Activated effector memory CD4-positive, alpha-beta T cell treated with Interleukin-2 at 50 U/mL for 16 hours (primary cell): ENCODE measurements at regions not wholly inside any gene's neighbourhood (a gene's known extent, or its start where the extent isn't known, plus 50 kb on each side); places are given as distances from the start of the nearest gene placed in this dataset.
"Not testable (repeated sequence)": the region's sequence is repeated elsewhere in the genome, so short reads cannot be mapped to it uniquely, and the experiment has no call there.

Experiments
- DNase-seq: peaks from one replicate; pipeline ENCODE4 v3.0.0-alpha.2; 2020

DNA sequence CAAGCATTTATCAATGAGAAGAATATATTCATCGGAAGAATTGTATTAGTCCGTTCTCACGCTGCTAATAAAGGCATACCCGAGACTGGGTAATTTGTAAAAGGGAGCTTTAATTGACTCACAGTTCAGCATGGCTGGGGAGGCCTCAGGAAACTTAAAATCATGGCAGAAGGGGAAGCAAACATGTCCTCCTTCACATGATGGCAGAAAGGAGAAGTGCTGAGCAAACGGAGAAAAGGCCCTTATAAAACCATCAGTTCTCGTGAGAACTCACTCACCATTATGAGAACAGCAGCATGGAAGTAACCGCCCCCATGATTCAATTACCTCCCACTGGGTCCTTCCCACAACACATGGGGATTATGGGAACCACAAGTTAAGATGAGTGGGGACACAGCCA lies 1688.2 kb downstream of the SPATA31A7 start:
- DNase-seq: not testable (repeated sequence)

DNA sequence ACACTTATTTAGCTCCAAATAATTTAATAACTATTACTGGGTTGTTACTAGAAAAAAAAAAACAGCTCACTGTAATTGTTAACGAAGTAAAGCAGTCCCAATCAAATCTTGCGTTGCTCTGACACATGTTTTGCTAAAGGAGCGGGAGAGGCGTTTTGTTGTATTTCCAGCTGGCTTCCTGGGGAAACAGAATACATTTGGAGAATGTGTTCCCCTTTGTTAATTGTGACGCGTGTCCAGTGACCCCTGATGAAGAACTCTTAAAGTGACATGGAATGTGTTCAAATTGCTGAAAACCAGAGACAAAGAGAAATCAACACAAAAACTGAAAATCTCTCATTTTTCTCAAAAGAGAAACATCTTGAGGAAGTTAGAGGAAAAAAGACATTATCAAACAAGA lies 1690.6 kb downstream of the SPATA31A7 start:
- DNase-seq: not testable (repeated sequence)

DNA sequence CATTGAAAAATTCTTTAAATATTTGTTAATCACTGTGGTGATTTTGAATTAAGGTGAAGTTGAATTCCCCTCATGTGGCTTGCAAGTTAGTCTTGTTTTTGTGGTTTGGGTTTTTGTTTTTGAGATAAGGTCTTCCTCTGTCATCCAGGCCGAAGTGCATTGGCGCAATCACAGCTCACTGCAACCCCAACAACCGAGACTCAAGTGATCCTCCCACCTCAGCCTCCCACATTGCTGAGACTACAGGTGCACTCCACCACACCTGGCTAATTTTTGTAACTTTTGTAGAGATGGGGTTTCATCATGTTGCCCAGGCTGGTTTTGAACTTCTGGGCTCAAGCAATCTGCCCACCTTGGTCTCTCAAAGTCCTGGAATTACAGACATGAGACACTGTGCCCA lies 1691.1 kb downstream of the SPATA31A7 start:
- DNase-seq: not testable (repeated sequence)

DNA sequence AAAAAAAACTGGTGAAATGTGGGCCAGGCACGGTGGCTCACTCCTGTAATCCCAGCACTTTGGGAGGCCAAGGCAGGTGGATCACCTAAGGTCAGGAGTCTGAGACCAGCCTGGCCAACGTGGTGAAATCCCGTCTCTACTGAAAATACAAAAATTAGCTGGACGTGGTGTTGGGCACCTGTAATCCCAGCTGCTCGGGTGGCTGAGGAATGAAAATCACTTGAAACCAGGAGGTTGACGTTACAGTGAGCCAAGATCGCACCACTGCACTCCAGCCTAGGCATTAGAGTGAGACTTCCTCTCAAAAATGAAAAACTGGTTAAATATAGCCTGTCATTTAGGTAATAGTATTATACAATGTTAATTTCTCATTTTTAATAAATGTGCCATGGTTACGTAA lies 1692.0 kb downstream of the SPATA31A7 start:
- not testable (repeated sequence) for DNase-seq

DNA sequence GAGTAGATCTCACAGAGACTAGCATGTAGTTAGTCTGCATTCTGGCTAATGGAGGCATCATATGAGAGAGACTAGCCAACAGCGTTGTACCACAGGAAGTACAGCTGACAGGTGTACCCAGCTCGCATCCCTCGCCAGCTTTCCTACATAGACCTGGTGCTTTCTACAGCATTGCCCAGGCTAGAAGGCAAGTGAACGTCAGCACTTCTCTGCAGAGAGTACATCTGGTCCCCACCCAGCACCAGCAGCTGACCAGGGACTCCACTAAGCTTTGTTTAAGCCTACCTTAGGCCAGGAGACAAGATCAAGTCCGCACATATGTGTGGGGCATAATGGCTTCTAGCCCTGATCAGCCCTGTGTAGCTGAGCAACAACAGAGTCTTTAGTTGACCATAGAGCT lies 1692.9 kb downstream of the SPATA31A7 start:
- not testable (repeated sequence) for DNase-seq

DNA sequence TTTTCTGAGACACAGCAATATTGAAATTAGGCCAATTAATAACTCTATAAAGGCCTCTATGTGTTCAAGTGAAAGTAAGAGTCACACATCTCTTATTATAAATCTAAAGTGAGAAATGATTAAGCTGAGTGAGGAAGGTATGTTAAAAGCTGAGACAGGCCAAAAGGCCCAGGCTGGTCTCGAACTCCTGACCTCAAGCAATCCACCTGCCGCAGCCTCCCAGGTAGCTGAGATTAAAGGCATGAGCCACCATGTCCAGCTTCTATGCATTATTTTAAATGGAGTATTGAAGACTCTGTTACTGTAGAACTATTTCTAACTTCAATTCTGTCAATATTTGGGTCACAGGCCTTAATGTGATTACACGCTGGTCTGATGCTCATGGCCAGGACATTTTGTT lies 1706.9 kb downstream of the SPATA31A7 start:
- not testable (repeated sequence) for DNase-seq

DNA sequence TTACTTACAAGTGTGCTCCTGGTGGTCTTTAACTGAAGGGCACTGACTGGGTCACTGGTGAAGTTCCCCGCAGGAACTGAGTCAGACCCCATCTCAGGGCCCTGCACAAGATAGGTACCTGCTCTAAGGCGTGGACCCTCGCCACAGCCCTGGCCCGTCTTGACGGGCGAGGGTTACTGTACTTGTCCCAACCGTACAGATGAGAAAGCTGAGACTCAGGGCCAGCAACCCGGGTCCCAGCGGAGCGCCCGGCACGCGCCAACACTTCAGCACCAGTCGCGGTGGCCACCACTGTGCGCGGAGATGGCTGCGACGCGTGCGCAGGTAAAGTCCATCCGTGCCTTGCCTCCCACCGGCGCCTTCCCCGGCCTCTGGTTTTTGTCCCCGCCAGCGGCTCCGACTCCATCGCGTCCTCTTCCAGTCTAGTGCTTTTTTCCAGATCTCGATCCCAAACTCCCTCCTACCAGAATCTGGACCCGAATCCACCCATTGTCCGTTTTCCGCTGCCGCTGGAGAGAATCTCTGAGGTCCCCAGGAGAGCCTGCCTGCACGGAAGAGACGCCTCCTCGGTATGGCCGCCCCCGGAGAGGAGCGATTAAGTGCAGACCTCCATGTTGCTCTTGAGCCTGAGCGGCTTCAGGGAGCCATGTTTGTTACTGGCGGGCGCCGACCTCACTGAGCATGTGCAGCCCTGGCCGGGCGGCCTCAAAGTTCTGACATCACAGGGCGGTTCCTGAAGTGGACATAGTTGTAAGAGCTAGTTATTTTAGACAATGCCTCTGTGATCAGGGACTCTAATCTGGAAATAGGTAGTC lies 1707.8 kb downstream of the SPATA31A7 start:
- DNase-seq: peak; percentile 44

DNA sequence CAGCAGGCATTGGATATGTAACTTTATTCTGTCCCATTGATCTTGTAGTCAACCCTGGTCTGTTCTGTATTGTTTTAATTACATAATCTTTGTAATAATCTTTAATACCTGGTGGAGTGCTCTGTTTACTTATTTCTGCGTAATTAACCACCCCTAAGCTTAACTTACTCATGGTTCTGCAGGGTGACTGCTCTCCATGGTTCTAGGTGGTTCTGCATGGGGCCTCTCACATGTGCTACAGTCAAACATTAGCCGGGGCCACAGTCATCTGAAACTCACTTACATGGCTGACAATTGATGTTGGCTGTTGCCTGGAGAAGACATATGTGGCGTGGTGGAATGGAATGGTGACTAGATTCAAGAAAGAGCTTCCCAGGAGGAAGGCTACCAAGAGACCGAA lies 1709.8 kb downstream of the SPATA31A7 start:
- not testable (repeated sequence) for DNase-seq

DNA sequence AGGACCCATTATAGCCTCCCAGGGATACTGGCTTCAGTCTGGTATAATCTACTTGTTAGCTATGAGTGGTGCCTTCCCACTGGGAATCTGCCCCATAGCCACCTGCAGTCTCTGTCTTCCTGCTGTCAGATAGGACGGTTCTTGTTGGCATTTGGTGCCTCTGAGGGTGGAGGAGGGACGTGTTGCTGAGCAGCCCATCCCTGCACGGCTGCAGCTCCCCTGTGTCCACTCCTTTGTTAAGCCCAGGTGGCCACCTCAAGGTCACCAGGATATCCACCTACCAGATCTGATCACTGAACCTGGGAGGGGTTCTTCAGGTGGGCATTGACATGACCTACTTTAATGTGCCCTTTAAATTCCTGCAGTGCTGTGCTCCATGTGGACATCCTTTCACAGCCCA lies 1714.2 kb downstream of the SPATA31A7 start:
- DNase-seq: not testable (repeated sequence)

DNA sequence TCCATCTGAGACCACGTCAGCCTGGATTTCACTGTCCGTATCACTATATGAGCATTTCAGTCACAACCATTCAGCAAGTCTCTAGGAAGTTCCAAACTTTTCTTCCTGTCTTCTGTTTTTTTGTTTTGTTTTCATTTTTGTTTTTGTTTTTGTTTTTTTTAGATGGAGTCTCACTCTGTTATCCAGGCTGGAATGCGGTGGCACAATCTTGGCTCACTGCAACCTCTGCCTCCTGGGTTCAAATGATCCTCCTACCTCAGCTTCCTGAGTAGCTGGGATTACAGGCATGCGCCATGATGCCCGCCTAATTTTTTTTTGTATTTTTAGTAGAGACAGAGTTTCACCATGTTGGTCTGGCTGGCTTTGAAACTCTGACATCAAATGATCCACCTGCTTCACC lies 1715.9 kb downstream of the SPATA31A7 start:
- not testable (repeated sequence) for DNase-seq

DNA sequence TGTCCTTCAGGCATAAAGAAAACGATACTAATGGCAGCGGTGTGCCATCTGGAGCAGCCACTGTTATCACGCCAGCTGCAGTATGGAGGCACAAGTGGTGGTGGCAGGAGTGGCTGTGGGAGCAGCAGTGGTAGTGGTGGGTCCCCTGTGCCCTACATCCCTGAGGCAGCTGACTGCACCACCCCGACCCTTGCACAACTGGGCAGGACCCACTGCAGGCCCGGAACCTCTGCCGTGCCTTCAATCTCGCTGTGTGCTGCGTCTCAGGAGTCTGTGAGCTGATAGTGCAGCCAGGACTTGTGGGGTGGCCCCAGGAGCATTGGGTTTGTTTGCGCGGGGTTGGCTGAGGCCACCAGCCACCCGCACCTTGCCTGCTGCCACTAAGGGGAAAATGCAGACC lies 1718.0 kb downstream of the SPATA31A7 start:
- DNase-seq: not testable (repeated sequence)

DNA sequence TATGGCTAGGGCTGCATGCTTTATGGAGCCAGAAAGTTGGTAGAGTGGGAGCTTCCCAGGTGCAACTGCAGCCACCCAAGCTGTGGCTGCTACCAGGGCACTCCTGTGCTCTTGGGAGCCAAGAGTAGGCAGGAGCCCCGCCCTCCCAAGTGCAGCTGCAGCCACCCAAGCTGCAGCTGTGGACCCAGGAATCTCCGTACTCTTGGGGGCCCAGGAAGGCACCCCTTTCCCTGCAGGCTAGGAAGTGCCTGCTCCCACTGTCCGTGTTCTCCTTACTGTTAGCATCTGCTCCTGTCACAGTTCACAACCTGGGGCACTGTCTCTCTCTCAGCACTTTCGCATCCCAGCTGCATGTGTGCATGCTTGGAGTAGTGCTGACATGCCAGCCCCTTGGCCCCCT lies 1718.4 kb downstream of the SPATA31A7 start:
- not testable (repeated sequence) for DNase-seq

DNA sequence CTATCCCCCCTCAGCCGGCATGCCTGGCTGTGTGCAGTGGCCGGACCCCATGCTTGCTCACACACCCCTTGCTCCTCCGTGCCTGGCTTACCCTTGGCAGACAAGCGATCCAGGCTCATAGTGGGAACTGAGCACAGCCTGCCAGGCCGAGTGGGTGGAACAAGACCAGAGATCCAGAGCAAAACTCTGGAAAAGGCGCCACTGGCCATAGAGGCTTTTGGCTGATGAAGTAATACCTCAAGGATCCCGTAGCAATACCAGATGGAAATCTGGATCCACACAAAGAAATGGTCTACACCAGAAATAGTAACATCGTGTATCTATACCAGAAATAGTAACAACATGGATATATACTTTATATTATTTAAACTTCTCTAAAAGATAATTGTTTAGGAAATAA lies 1719.6 kb downstream of the SPATA31A7 start:
- not testable (repeated sequence) for DNase-seq

DNA sequence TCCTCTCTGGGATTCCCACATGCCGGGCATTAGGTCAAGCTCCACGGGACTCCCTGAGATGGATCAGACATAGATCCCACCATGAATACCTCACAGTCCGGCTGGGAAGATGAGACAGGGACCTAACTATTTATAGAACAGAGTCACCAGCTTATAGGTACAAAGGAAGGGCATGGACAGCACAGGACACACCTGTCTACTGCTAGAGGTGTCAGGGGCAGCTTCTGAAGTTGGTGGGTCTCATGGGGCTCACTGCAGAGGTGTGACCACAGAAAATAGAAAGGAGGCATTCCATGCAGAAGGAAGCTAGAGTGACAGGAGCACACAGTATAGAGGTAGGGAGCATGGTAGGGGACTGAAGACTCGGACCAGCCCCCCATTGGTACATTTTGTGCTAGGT lies 1722.4 kb downstream of the SPATA31A7 start:
- not testable (repeated sequence) for DNase-seq

DNA sequence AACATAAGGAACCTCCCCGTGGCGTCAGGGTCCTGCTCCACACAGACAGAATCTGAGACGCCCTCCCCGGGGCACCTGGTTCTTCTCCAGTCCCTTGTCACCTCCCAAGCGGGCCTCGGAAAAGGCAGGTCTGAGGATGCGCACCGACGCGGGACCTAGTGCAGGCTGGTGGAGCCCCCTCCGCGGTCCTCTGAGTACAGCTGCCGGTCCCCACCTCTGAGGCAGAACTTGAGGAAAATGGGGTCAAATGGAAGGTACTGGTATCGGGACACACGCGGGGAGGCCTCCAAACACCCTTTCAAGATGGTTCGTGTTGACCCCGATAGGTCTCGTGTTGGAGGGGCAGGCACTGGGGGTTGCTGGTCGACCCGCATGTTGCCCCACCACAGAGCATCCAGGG lies 1725.3 kb downstream of the SPATA31A7 start:
- not testable (repeated sequence) for DNase-seq

DNA sequence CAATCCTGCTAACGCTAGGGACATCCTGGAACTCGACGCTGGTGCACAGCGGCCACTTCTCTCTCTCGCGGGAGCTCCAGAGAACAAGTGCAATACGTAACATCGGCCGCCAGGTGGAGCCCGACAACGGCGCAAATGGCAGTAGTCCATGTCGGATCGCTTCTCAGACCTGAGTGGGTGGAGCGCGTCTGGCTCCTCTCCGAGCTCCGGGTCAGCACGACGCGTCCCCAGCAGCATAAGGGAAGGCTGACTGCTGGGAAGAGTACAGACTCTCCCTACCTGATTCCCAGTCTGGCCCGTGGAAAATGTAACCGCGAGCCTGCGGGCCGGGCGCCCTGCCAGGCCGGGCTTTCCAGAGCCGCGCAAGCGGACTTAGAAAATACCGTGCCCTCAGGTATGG lies 1725.8 kb downstream of the SPATA31A7 start:
- not testable (repeated sequence) for DNase-seq

DNA sequence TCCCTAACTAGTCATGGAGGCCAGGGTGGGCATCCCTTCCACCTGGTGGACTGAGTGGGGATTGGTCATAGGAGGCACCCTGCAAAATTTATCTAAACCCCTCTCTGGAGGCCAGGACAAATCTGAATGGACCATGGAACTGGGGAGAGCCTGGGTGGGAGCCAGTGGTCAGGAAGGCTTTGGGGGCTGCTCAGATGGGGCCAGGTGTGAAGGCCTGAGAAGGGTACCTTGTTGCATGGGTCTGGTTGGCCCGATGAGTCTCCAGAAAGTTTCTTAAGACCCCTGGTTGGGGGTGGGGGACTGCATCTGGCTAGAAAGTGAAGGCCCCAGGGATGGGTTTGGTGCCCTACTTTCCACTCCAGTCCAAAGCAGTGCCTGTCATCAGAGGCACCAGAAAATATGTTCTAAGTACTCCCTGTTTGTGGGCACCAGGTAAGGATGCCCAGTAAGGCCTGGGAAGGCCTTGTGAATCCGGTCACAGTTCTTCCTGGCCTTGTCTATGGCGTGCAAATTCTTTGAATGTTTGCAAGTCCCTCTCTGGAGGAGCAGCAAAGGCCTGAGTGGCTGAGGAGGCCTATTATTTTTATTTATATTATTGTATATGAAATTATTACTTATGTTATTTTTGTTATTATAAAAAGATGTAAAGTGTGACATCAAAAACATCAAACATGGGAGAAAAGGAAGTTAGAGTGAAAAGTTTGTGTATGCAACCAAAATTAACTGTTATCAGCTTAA lies 1729.0 kb downstream of the SPATA31A7 start:
- DNase-seq: not testable (repeated sequence)

DNA sequence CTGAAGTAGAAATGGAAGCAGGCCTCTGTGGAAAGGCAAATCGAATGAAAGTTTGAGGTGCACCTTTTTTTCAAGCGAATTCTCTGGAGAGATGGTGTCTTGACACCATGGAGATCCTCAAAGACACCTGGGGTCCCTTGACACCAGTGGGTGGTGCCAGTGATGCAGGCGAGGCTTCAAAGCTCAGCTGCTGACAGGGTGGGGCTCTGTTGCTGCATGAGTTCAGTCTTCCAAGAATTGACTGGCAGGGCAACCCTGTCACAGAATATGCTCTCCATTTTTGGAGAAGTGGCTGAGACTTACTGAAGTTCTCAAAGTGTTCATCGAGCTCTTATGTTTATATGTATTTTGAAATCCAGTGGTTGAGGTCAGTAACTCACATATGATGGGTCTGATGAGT lies 1741.6 kb downstream of the SPATA31A7 start:
- DNase-seq: not testable (repeated sequence)

DNA sequence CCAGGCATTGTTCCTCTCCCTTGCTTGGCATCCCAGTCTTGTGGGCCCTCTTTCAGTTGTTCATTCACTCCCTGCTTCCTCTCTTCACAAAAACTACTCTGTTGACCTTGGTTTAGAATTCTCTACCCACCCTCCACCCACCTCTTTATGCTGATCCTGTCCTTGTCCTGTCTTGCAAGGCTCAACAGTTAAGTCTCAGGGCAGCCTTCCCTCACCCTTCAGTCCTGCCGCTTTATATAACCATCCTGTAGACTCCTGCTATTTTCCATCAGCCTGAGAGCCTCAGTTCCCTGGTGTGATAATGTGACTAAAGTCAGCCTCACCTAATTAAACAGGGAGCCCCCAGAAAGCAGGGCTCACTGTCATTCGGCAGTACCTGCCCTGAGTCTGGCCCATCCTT lies 1763.0 kb downstream of the SPATA31A7 start:
- not testable (repeated sequence) for DNase-seq
